GM23338 (cell line): ENCODE measurements at regions not wholly inside any gene's neighbourhood (a gene's known extent, or its start where the extent isn't known, plus 50 kb on each side); places are given as distances from the start of the nearest gene placed in this dataset.

ENCODE experiments used
- ATAC-seq: fragments of 200-7000 bp; cut with Tn5 transposase; 3 replicates; pipeline ENCODE4 v1.9.1; 2020
- DNase-seq: peaks from one replicate; pipeline ENCODE4 v3.0.0-alpha.2; 2015; ENCODE audit warnings: low spot score
- H2AFZ ChIP-seq: fragments of 200-600 bp; sonication (generic); 2 replicates; pipeline ENCODE4 v1.8.0; 2016; ENCODE audit warnings: antibody characterized with exemption, mild to moderate bottlenecking, moderate library complexity
- H3F3A ChIP-seq: fragments of 200-600 bp; sonication (generic); replicated peaks from 2 replicates; pipeline ENCODE4 v1.8.0; 2017; ENCODE audit warnings: antibody characterized with exemption, mixed run types, low read depth
- H3K27ac ChIP-seq: fragments of 200-600 bp; sonication (generic); 2 replicates; pipeline ENCODE4 v1.6.1; 2016; ENCODE audit warnings: low read depth
- H3K27me3 ChIP-seq: fragments of 200-600 bp; sonication (generic); 2 replicates; pipeline ENCODE4 v1.8.0; 2016; ENCODE audit warnings: mild to moderate bottlenecking, mixed run types, moderate library complexity; ENCODE audit not compliant: insufficient read depth
- H3K36me3 ChIP-seq: fragments of 200-600 bp; sonication (generic); 2 replicates; pipeline ENCODE4 v1.8.0; 2016; ENCODE audit warnings: mild to moderate bottlenecking; ENCODE audit not compliant: insufficient read depth
- H3K4me1 ChIP-seq: fragments of 200-600 bp; sonication (generic); 2 replicates; pipeline ENCODE4 v1.8.0; 2016; ENCODE audit warnings: mild to moderate bottlenecking, moderate library complexity; ENCODE audit not compliant: insufficient read depth
- H3K4me2 ChIP-seq: fragments of 200-600 bp; sonication (generic); 2 replicates; pipeline ENCODE4 v1.7.1; 2017; ENCODE audit warnings: mixed run types
- H3K4me3 ChIP-seq: fragments of 200-600 bp; sonication (generic); 2 replicates; pipeline ENCODE4 v1.6.1; 2016; ENCODE audit warnings: mixed run types
- H3K79me2 ChIP-seq: fragments of 200-600 bp; sonication (generic); replicated peaks from 2 replicates; pipeline ENCODE4 v1.8.0; 2017; ENCODE audit warnings: mild to moderate bottlenecking; ENCODE audit not compliant: insufficient read depth
- H3K9me2 ChIP-seq: fragments of 200-600 bp; sonication (generic); 2 replicates; pipeline ENCODE4 v1.8.0; 2017; ENCODE audit not compliant: insufficient read depth
- H4K20me1 ChIP-seq: fragments of 200-600 bp; sonication (generic); replicated peaks from 2 replicates; pipeline ENCODE4 v1.8.0; 2017; ENCODE audit warnings: mild to moderate bottlenecking; ENCODE audit not compliant: insufficient read depth
- H3K27ac Mint-ChIP-seq: 2 replicates; pipeline ENCODE4 v1.8.0; 2020; ENCODE audit warnings: inconsistent platforms, mild to moderate bottlenecking, moderate library complexity, mixed read lengths
- H3K27me3 Mint-ChIP-seq: 3 replicates; pipeline ENCODE4 v1.8.0; 2022; ENCODE audit warnings: low read depth, mild to moderate bottlenecking, moderate library complexity, mixed read lengths, inconsistent platforms; ENCODE audit not compliant: insufficient read depth, poor library complexity
- H3K36me3 Mint-ChIP-seq: 3 replicates; pipeline ENCODE4 v1.8.0; 2021; ENCODE audit warnings: low read depth, mild to moderate bottlenecking, inconsistent platforms, moderate library complexity, mixed read lengths
- H3K4me1 Mint-ChIP-seq: 3 replicates; pipeline ENCODE4 v1.8.0; 2020; ENCODE audit warnings: mild to moderate bottlenecking, inconsistent platforms, mixed read lengths
- H3K4me3 Mint-ChIP-seq: 3 replicates; pipeline ENCODE4 v1.8.0; 2021; ENCODE audit warnings: moderate library complexity, mild to moderate bottlenecking, inconsistent platforms, mixed read lengths
- H3K9me3 Mint-ChIP-seq: 3 replicates; pipeline ENCODE4 v1.8.0; 2020; ENCODE audit warnings: moderate library complexity, mild to moderate bottlenecking, inconsistent platforms, mixed read lengths
- CREB1 ChIP-seq: fragments of 250-450 bp; sonication (Bioruptor Pico); IDR thresholded peaks from 2 replicates; pipeline ENCODE4 v1.5.0; 2020; ENCODE audit warnings: low read depth, mild to moderate bottlenecking, moderate library complexity
- ETS1 ChIP-seq: IDR thresholded peaks from 2 replicates; pipeline ENCODE4 v1.6.1; 2016; ENCODE audit warnings: antibody characterized with exemption
- EZH2 ChIP-seq: fragments of 200-600 bp; sonication (generic); IDR thresholded peaks from one replicate; pipeline ENCODE4 v1.8.0; 2017; ENCODE audit warnings: antibody characterized with exemption, mild to moderate bottlenecking, low read depth; ENCODE audit not compliant: unreplicated experiment
- EZH2phosphoT487 ChIP-seq: fragments of 200-600 bp; sonication (generic); IDR thresholded peaks from one replicate; pipeline ENCODE4 v1.8.1; 2018; ENCODE audit warnings: antibody characterized with exemption; ENCODE audit not compliant: unreplicated experiment
- POLR2AphosphoS5 ChIP-seq: IDR thresholded peaks from 2 replicates; pipeline ENCODE4 v1.6.1; 2016; ENCODE audit warnings: antibody characterized with exemption, low read depth
- REST ChIP-seq: IDR thresholded peaks from one replicate; pipeline ENCODE4 v1.6.1; 2018; ENCODE audit warnings: antibody characterized with exemption; ENCODE audit not compliant: unreplicated experiment
- STAT1 ChIP-seq: IDR thresholded peaks from one replicate; pipeline ENCODE4 v1.6.1; 2016; ENCODE audit warnings: antibody characterized with exemption; ENCODE audit not compliant: unreplicated experiment
- ZNF114 ChIP-seq: fragments of 250-450 bp; sonication (Bioruptor Pico); IDR thresholded peaks from 2 replicates; pipeline ENCODE4 v1.5.0; 2020; ENCODE audit warnings: mild to moderate bottlenecking, moderate library complexity
- ZNF331 ChIP-seq: fragments of 250-450 bp; sonication (Bioruptor Pico); IDR thresholded peaks from 2 replicates; pipeline ENCODE4 v1.5.0; 2020; ENCODE audit warnings: low read depth, mild to moderate bottlenecking, moderate library complexity

- no peaks in the 10 kb centered on the region for H3K79me2 ChIP-seq
- H3K4me1 ChIP-seq, result no peaks in the 10 kb centered on the region
- H3K4me3 ChIP-seq, result no peak overlapping the region
- ATAC-seq (no peak), DNase-seq (no peak)
- no peaks in the 10 kb centered on the region for H3F3A ChIP-seq
- Mint-ChIP-seq H3K27ac (no peak overlapping the region), H3K9me3 (no peaks in the 10 kb centered on the region), H3K36me3 (peaks cover 2% of the 10 kb centered on the region; the same call in 1 of the 3 replicates), H3K27me3 (peaks cover 2% of the 10 kb centered on the region), H3K4me1 (peaks cover 8% of the 10 kb centered on the region; the same call in 2 of the 3 replicates), H3K4me3 (no peak overlapping the region)
- no peaks in the 10 kb centered on the region for H4K20me1 ChIP-seq
- TF ChIP-seq REST (no peak), EZH2 (no peak), CREB1 (CRISPR knock-in tag) (no peak), ETS1 (no peak), EZH2phosphoT487 (no peak), STAT1 (no peak), ZNF331 (CRISPR knock-in tag) (no peak)
- H3K4me2 ChIP-seq, result no peak overlapping the region
- no peaks in the 10 kb centered on the region for H3K27me3 ChIP-seq
- no peak overlapping the region for H2AFZ ChIP-seq
- no peaks in the 10 kb centered on the region for H3K36me3 ChIP-seq
- H3K27ac ChIP-seq, result no peak overlapping the region
- H3K9me2 ChIP-seq, result no peaks in the 10 kb centered on the region
Observed at GRCh38 chr3:150285601-150286000, 122.5 kb upstream of the TSC22D2 start.

GRCh38 chr3:150278843-150279381, 129.2 kb upstream of the TSC22D2 start:
- Histone ChIP-seq H3K27ac (no peak overlapping the region; the same call in 1 of the 2 replicates), H3K79me2 (no peaks in the 10 kb centered on the region), H3F3A (no peaks in the 10 kb centered on the region), H3K4me3 (no peak overlapping the region), H3K4me2 (peak overlapping the region; percentile 24; the same call in 1 of the 2 replicates), H3K9me2 (no peaks in the 10 kb centered on the region), H2AFZ (peak overlapping the region; percentile 19; the same call in 1 of the 2 replicates), H3K27me3 (no peaks in the 10 kb centered on the region), H4K20me1 (no peaks in the 10 kb centered on the region), H3K36me3 (no peaks in the 10 kb centered on the region), H3K4me1 (no peaks in the 10 kb centered on the region)
- peak; percentile 55; the same call in 2 of the 3 replicates for ATAC-seq
- H3K4me1 Mint-ChIP-seq, result peaks cover 3% of the 10 kb centered on the region; the same call in 1 of the 3 replicates
- H3K27me3 Mint-ChIP-seq, result peaks cover 5% of the 10 kb centered on the region
- peak; percentile 35 for DNase-seq
- H3K9me3 Mint-ChIP-seq, result no peaks in the 10 kb centered on the region
- H3K27ac Mint-ChIP-seq, result no peak overlapping the region
- H3K4me3 Mint-ChIP-seq, result no peak overlapping the region
- peaks cover 7% of the 10 kb centered on the region; the same call in 1 of the 3 replicates for H3K36me3 Mint-ChIP-seq
- no peak for TF ChIP-seq CREB1 (CRISPR knock-in tag)
- no peak for TF ChIP-seq ZNF331 (CRISPR knock-in tag)
- no peak for TF ChIP-seq POLR2AphosphoS5
- no peak for TF ChIP-seq ZNF114 (CRISPR knock-in tag)
- TF ChIP-seq STAT1, result no peak
- no peak for TF ChIP-seq ETS1
